ENCODE measurements at regions not wholly inside any gene's neighbourhood (a gene's known extent, or its start where the extent isn't known, plus 50 kb on each side); places are given as distances from the start of the nearest gene placed in this dataset.

GRCh38 chr14:87434680-87435079 lies 558.3 kb downstream of the GALC start:
- Histone ChIP-seq H3K9ac (ENCODE audit: low read depth, low read length) (no peak overlapping the region), H3K9me3 (ENCODE audit: control insufficient read depth, insufficient read depth, low read length) (peaks cover 2% of the 10 kb centered on the region), H2BK120ac (ENCODE audit: low read depth, low read length) (no peak overlapping the region), H3K4ac (ENCODE audit: low read depth, low read length) (no peak overlapping the region), H3K27ac (ENCODE audit: insufficient read depth, low read length) (no peak overlapping the region), H2BK15ac (ENCODE audit: low read depth, low read length) (no peak overlapping the region), H3K36me3 (ENCODE audit: control insufficient read depth, insufficient read depth, low read length) (no peaks in the 10 kb centered on the region), H3K27me3 (ENCODE audit: control insufficient read depth, insufficient read depth, low read length) (no peaks in the 10 kb centered on the region), H2AK9ac (replicated peaks; ENCODE audit: low read depth, low read length, poor library complexity) (no peak overlapping the region), H3K18ac (ENCODE audit: low read depth, low read length) (no peak overlapping the region), H3K79me1 (ENCODE audit: low read depth in 1 of 2, low read length in 2 of 2) (no peaks in the 10 kb centered on the region), H3K4me2 (ENCODE audit: low read depth, low read length) (no peak overlapping the region), H3K4me1 (ENCODE audit: control insufficient read depth, insufficient read depth, low read length) (peaks cover 2% of the 10 kb centered on the region; the same call in 1 of the 2 replicates), H2AK5ac (ENCODE audit: low read depth, low read length) (no peak overlapping the region), H4K91ac (ENCODE audit: insufficient read depth, low read depth, low read length) (no peak overlapping the region), H2BK20ac (ENCODE audit: low read depth, low read length) (no peak overlapping the region), H3K4me3 (ENCODE audit: insufficient read depth, low read depth, low read length) (no peak overlapping the region), H3K9me1 (ENCODE audit: insufficient read depth, low read length) (no peaks in the 10 kb centered on the region), H2BK5ac (ENCODE audit: low read depth, low read length, poor library complexity, severe bottlenecking) (no peak overlapping the region), H3K23ac (ENCODE audit: low read depth, low read length) (no peak overlapping the region), H2AFZ (replicated peaks; ENCODE audit: low read length, poor library complexity) (no peak overlapping the region), H4K5ac (ENCODE audit: low read depth, low read length) (no peak overlapping the region), H3K14ac (replicated peaks; ENCODE audit: low read depth, low read length) (no peak overlapping the region), H4K8ac (ENCODE audit: low read depth in 2 of 2, low read length in 2 of 2) (no peak overlapping the region), H4K20me1 (ENCODE audit: insufficient read depth, low read length) (no peaks in the 10 kb centered on the region), H3K56ac (ENCODE audit: extremely low read depth, insufficient read depth, low read length) (no peak overlapping the region)
- no peak for DNase-seq
- no TSS peak for BruUV-seq (replicated peaks)
- POLR2A ChIA-PET (ENCODE audit: unreplicated experiment): no interaction called here
- CTCF ChIA-PET: no interaction called here
- dilution Hi-C loops (cut with HindIII; ENCODE audit: low sequenced_read_pairs, unreplicated experiment): no loop called here
- ATAC-seq (ENCODE audit: low read depth): no peak
- in situ Hi-C loops (cut with MboI; ENCODE audit: low sequenced_read_pairs): no loop called here
- no peak for TF ChIP-seq MAZ (IDR thresholded peaks at IDR 0.05; ENCODE audit: borderline replicate concordance, low read depth, low read length)
- no peak for TF ChIP-seq MAFK (IDR thresholded peaks at IDR 0.05; ENCODE audit: low read depth, low read length)
- TF ChIP-seq SMC3 (IDR thresholded peaks at IDR 0.05; ENCODE audit: low read depth, low read length): no peak
- no peak for TF ChIP-seq ELK1 (IDR thresholded peaks at IDR 0.05; ENCODE audit: borderline replicate concordance, low read depth, low read length)
- no peak for TF ChIP-seq CHD1 (IDR thresholded peaks at IDR 0.05; ENCODE audit: low read depth, low read length)
- TF ChIP-seq RFX5 (IDR thresholded peaks at IDR 0.05; ENCODE audit: low read depth, low read length): no peak
- TF ChIP-seq, protein P1, sequence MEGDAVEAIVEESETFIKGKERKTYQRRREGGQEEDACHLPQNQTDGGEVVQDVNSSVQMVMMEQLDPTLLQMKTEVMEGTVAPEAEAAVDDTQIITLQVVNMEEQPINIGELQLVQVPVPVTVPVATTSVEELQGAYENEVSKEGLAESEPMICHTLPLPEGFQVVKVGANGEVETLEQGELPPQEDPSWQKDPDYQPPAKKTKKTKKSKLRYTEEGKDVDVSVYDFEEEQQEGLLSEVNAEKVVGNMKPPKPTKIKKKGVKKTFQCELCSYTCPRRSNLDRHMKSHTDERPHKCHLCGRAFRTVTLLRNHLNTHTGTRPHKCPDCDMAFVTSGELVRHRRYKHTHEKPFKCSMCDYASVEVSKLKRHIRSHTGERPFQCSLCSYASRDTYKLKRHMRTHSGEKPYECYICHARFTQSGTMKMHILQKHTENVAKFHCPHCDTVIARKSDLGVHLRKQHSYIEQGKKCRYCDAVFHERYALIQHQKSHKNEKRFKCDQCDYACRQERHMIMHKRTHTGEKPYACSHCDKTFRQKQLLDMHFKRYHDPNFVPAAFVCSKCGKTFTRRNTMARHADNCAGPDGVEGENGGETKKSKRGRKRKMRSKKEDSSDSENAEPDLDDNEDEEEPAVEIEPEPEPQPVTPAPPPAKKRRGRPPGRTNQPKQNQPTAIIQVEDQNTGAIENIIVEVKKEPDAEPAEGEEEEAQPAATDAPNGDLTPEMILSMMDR (conservative IDR thresholded peaks at IDR 0.05; ENCODE audit: low read depth, low read length): no peak
- no peak for TF ChIP-seq FOS (IDR thresholded peaks at IDR 0.05; ENCODE audit: low read depth, low read length)
- no peak for TF ChIP-seq RCOR1 (IDR thresholded peaks at IDR 0.05; ENCODE audit: insufficient replicate concordance, low read length)
- no peak for TF ChIP-seq MXI1 (IDR thresholded peaks at IDR 0.05; ENCODE audit: borderline replicate concordance, low read depth, low read length)
- WGBS, 2 experiments (ENCODE audit: extremely low coverage in 2 of 2, insufficient read length in 1 of 2): no CpG with 5 or more reads among the region's 1 CpG
- intact Hi-C loops (cut with micrococcal nuclease): no loop called here

Measured in IMR-90 (cell line).